GM12878 (cell line): ENCODE measurements at regions not wholly inside any gene's neighbourhood (a gene's known extent, or its start where the extent isn't known, plus 50 kb on each side); places are given as distances from the start of the nearest gene placed in this dataset.

Source experiments
- ATAC-seq: fragments of 200-7000 bp; cut with Tn5 transposase; 3 replicates; pipeline ENCODE4 v1.9.1; 2020; ENCODE audit warnings: mild to moderate bottlenecking, moderate library complexity
- BruUV-seq: library from RNA; stranded (reverse); fragments of 400-500 nt; replicated peaks from 2 replicates; lab custom pipeline; 2021; lab: Mats Ljungman, UMichigan
- CTCF ChIA-PET: fragments of 300-600 bp; sonication (Branson Sonifier 250); formaldehyde crosslinking; extraction: SDS; loops from one replicate; lab custom pipeline; 2021; ENCODE audit warnings: inconsistent platforms; lab: Yijun Ruan, JAX
- POLR2A ChIA-PET: fragments of 350-600 bp; formaldehyde crosslinking; extraction: SDS; loops from one replicate; lab custom pipeline; 2021; ENCODE audit warnings: inconsistent platforms; lab: Charles Lee
- RAD21 ChIA-PET: fragments of 300-600 bp; sonication (Branson Sonifier 250); formaldehyde crosslinking; loops from one replicate; lab custom pipeline; 2023; ENCODE audit warnings: antibody characterized with exemption; ENCODE audit not compliant: unreplicated experiment; lab: Charles Lee
- SMC1A ChIA-PET: fragments of 300-600 bp; sonication (Branson Sonifier 250); formaldehyde crosslinking; loops from one replicate; lab custom pipeline; 2023; ENCODE audit not compliant: unreplicated experiment, uncharacterized antibody; lab: Charles Lee
- DNase-seq: peaks from one replicate; pipeline ENCODE4 v3.0.0-alpha.2; 2011; ENCODE audit warnings: low read depth, low spot score
- FAIRE-seq: peaks from 3 replicates; lab custom pipeline; 2011; peaks lifted over from hg19 to GRCh38; lab: Jason Lieb, UNC
- H2AFZ ChIP-seq: 2 replicates; pipeline ENCODE4 v1.6.0; 2011; ENCODE audit warnings: low read depth, low read length, control low read depth; ENCODE audit not compliant: control insufficient read depth
- H3K27ac ChIP-seq: 2 replicates; pipeline ENCODE4 v1.5.1; 2011; ENCODE audit warnings: control low read depth; ENCODE audit not compliant: control insufficient read depth, insufficient read depth
- H3K27me3 ChIP-seq, 2 experiments: replicated peaks in 1 of 2; 2 replicates each; pipeline versions ENCODE4 v1.6.0 to v1.6.1; 2011; ENCODE audit warnings: low read length in 1 of 2; ENCODE audit not compliant: control insufficient read depth in 2 of 2, insufficient read depth in 2 of 2
- H3K36me3 ChIP-seq, 2 experiments: 2 replicates each; pipeline ENCODE4 v1.5.1; 2011; ENCODE audit warnings: low read length in 1 of 2; ENCODE audit not compliant: control insufficient read depth in 2 of 2, insufficient read depth in 2 of 2
- H3K4me1 ChIP-seq: 2 replicates; pipeline ENCODE4 v1.6.1; 2011; ENCODE audit warnings: mild to moderate bottlenecking, low read length, moderate library complexity, mixed read lengths; ENCODE audit not compliant: control insufficient read depth, insufficient read depth
- H3K4me2 ChIP-seq: 2 replicates; pipeline ENCODE4 v1.6.0; 2011; ENCODE audit warnings: control low read depth; ENCODE audit not compliant: control insufficient read depth, insufficient read depth
- H3K4me3 ChIP-seq: fragments of 200-600 bp; sonication (generic); 2 replicates; pipeline ENCODE4 v1.5.1; 2016
- H3K79me2 ChIP-seq: 2 replicates; pipeline ENCODE4 v1.6.0; 2011; ENCODE audit warnings: low read length; ENCODE audit not compliant: control insufficient read depth, insufficient read depth
- H3K9ac ChIP-seq: 2 replicates; pipeline ENCODE4 v1.8.0; 2011; ENCODE audit warnings: low read length, control low read depth, mixed read lengths; ENCODE audit not compliant: control insufficient read depth, insufficient read depth
- H3K9me3 ChIP-seq: replicated peaks from 3 replicates; pipeline ENCODE4 v1.5.1; 2011; ENCODE audit warnings: mild to moderate bottlenecking, low read length; ENCODE audit not compliant: control insufficient read depth, insufficient read depth
- H4K20me1 ChIP-seq: 2 replicates; pipeline ENCODE4 v1.6.0; 2011; ENCODE audit not compliant: control insufficient read depth, insufficient read depth
- CEBPZ ChIP-seq: fragments of 150-350 bp; IDR thresholded peaks from 2 replicates; pipeline ENCODE4 v1.6.1; 2016; ENCODE audit warnings: low read depth, low read length
- CREB1 ChIP-seq: IDR thresholded peaks from 2 replicates; pipeline ENCODE4 v1.6.1; 2012; ENCODE audit warnings: low read depth, mild to moderate bottlenecking, inconsistent platforms
- FOXM1 ChIP-seq: IDR thresholded peaks from 2 replicates; pipeline ENCODE4 v1.6.1; 2012; ENCODE audit warnings: low read depth, mild to moderate bottlenecking, inconsistent platforms, low read length, moderate library complexity
- HDAC2 ChIP-seq: fragments of 200-600 bp; sonication (generic); IDR thresholded peaks from 2 replicates; pipeline ENCODE4 v1.6.1; 2017
- HDGF ChIP-seq: fragments of 450-650 bp; IDR thresholded peaks from 2 replicates; pipeline ENCODE4 v1.6.1; 2016; ENCODE audit warnings: antibody characterized with exemption
- NR2C1 ChIP-seq: fragments of 450-650 bp; IDR thresholded peaks from 2 replicates; pipeline ENCODE4 v1.6.1; 2017; ENCODE audit warnings: antibody characterized with exemption, mild to moderate bottlenecking, moderate library complexity
- RB1 ChIP-seq: fragments of 450-650 bp; formaldehyde crosslinking; IDR thresholded peaks from 2 replicates; pipeline ENCODE4 v1.6.1; 2017; ENCODE audit warnings: mild to moderate bottlenecking, borderline replicate concordance
- ZNF274 ChIP-seq: IDR thresholded peaks from one replicate; pipeline ENCODE4 v1.8.0; 2011; ENCODE audit not compliant: insufficient read length, insufficient read depth
- ZZZ3 ChIP-seq: IDR thresholded peaks from 2 replicates; pipeline ENCODE4 v1.6.1; 2011; ENCODE audit warnings: low read depth; ENCODE audit not compliant: control insufficient read depth, insufficient read length
- WGBS: methylation state at CpG from one replicate; pipeline ENCODE4 v1.1.6; 2016; ENCODE audit warnings: low lambda C conversion rate; ENCODE audit not compliant: insufficient replicate concordance, insufficient coverage; ENCODE audit errors: missing lambda C conversion rate; 5-methylcytosine and 5-hydroxymethylcytosine counted together
- in situ Hi-C: fragments of 300-500 bp; cut with MboI; formaldehyde crosslinking; loops from 9 replicates; pipeline ENCODE4 v1.14.3; 2018; ENCODE audit warnings: mixed read lengths
- intact Hi-C: fragments of 100-400 bp; cut with micrococcal nuclease; formaldehyde crosslinking; loops from one replicate; pipeline ENCODE4 v1.14.2; 2022; ENCODE audit not compliant: unreplicated experiment
- TF ChIP-seq, protein P1 (sequence below): fragments of 450-650 bp; IDR thresholded peaks from 2 replicates; pipeline ENCODE4 v1.6.1; 2018; ENCODE audit warnings: mild to moderate bottlenecking, low read depth, moderate library complexity; ENCODE audit not compliant: partially characterized antibody

DNA sequence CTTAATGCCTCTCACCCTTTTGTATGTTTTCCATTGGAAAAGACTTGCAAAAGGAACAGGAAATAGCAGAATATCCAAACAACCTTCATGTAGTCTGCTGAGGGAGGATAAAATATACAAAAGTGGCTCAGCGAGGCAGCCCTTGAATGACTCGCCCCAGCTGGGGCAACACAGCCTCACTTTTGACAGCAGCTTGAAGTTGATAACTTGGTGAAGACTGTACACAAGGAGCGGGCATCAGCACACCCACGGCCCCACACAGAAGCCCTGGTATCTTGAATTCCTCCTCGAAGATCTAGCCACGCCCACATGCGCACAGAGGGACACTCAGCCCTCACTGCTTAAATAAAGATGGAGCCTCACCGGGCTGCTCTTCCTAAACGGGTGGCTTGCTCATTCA, 161.0 kb downstream of the IRS1 start:
- H3K9ac ChIP-seq = no peak overlapping the region
- intact Hi-C loops = no loop called here
- ATAC-seq (no peak), DNase-seq (no peak), FAIRE-seq (no peak)
- H3K27ac ChIP-seq = no peak overlapping the region
- RAD21 ChIA-PET = no interaction called here
- H3K36me3 ChIP-seq = no peaks in the 10 kb centered on the region
- WGBS = 42% methylated on average over 9 of the region's 9 CpGs
- CTCF ChIA-PET = no interaction called here
- no peaks in the 10 kb centered on the region for H3K27me3 ChIP-seq
- H2AFZ ChIP-seq = no peak overlapping the region
- no peak overlapping the region for H3K4me3 ChIP-seq
- H3K9me3 ChIP-seq = no peaks in the 10 kb centered on the region
- in situ Hi-C loops = no loop called here
- no peak overlapping the region for H3K4me2 ChIP-seq
- H3K79me2 ChIP-seq = no peaks in the 10 kb centered on the region
- no TSS peak for BruUV-seq
- POLR2A ChIA-PET = no interaction called here
- H4K20me1 ChIP-seq = no peaks in the 10 kb centered on the region
- SMC1A ChIA-PET = no interaction called here
- no peak for TF ChIP-seq NR2C1
- no peaks in the 10 kb centered on the region for H3K4me1 ChIP-seq

DNA sequence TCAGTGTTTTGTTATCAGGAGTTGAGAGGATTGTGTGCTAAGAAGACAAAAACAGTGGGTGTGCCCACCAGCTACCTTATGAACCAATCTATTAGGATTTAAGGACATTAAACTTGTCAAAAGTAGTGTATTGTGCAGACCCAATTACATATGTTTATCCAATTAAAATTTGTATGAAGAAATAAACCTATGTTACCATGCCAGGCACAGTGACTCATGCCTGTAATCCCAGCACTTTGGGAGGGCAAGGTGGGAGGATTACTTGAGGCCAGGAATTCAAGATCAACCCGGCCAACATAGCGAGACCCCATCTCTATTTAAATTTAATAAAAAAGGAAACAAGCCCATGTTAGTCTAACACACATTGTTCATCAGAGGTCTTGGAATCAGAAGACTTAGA, 162.2 kb downstream of the IRS1 start:
- in situ Hi-C loops = no loop called here
- WGBS = 0% methylated on average over 2 of the region's 2 CpGs
- H4K20me1 ChIP-seq = no peaks in the 10 kb centered on the region
- H3K4me3 ChIP-seq = no peak overlapping the region
- no peaks in the 10 kb centered on the region for H3K9me3 ChIP-seq
- ChIA-PET SMC1A (no interaction called here), POLR2A (no interaction called here), CTCF (no interaction called here), RAD21 (no interaction called here)
- no TSS peak for BruUV-seq
- H3K4me2 ChIP-seq = no peak overlapping the region
- FAIRE-seq = no peak
- H3K27ac ChIP-seq = no peak overlapping the region
- no peak overlapping the region for H2AFZ ChIP-seq
- no peaks in the 10 kb centered on the region for H3K79me2 ChIP-seq
- H3K36me3 ChIP-seq = no peaks in the 10 kb centered on the region
- DNase-seq = no peak
- no peak for ATAC-seq
- no peaks in the 10 kb centered on the region; a peak in 1 of 4 replicates for H3K27me3 ChIP-seq
- H3K9ac ChIP-seq = no peak overlapping the region
- H3K4me1 ChIP-seq = no peaks in the 10 kb centered on the region
- intact Hi-C loops = no loop called here
- TF ChIP-seq HDGF (no peak), FOXM1 (no peak), ZNF274 (no peak), CEBPZ (no peak), HDAC2 (no peak), ZZZ3 (no peak), RB1 (no peak), CREB1 (no peak)
- TF ChIP-seq, protein P1, sequence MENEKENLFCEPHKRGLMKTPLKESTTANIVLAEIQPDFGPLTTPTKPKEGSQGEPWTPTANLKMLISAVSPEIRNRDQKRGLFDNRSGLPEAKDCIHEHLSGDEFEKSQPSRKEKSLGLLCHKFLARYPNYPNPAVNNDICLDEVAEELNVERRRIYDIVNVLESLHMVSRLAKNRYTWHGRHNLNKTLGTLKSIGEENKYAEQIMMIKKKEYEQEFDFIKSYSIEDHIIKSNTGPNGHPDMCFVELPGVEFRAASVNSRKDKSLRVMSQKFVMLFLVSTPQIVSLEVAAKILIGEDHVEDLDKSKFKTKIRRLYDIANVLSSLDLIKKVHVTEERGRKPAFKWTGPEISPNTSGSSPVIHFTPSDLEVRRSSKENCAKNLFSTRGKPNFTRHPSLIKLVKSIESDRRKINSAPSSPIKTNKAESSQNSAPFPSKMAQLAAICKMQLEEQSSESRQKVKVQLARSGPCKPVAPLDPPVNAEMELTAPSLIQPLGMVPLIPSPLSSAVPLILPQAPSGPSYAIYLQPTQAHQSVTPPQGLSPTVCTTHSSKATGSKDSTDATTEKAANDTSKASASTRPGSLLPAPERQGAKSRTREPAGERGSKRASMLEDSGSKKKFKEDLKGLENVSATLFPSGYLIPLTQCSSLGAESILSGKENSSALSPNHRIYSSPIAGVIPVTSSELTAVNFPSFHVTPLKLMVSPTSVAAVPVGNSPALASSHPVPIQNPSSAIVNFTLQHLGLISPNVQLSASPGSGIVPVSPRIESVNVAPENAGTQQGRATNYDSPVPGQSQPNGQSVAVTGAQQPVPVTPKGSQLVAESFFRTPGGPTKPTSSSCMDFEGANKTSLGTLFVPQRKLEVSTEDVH = no peak
